ENCODE measurements at regions not wholly inside any gene's neighbourhood (a gene's known extent, or its start where the extent isn't known, plus 50 kb on each side); places are given as distances from the start of the nearest gene placed in this dataset.

GRCh38 chr15:45763170-45763869, 128.5 kb downstream of the SQOR start:
- TF ChIP-seq, protein P1, sequence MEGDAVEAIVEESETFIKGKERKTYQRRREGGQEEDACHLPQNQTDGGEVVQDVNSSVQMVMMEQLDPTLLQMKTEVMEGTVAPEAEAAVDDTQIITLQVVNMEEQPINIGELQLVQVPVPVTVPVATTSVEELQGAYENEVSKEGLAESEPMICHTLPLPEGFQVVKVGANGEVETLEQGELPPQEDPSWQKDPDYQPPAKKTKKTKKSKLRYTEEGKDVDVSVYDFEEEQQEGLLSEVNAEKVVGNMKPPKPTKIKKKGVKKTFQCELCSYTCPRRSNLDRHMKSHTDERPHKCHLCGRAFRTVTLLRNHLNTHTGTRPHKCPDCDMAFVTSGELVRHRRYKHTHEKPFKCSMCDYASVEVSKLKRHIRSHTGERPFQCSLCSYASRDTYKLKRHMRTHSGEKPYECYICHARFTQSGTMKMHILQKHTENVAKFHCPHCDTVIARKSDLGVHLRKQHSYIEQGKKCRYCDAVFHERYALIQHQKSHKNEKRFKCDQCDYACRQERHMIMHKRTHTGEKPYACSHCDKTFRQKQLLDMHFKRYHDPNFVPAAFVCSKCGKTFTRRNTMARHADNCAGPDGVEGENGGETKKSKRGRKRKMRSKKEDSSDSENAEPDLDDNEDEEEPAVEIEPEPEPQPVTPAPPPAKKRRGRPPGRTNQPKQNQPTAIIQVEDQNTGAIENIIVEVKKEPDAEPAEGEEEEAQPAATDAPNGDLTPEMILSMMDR (IDR thresholded peaks at IDR 0.05; ENCODE audit: low read depth, low read length) = no peak
- no peak for DNase-seq (ENCODE audit: low read depth, low spot score)
- no peak overlapping the region for H3K4me3 ChIP-seq (ENCODE audit: low read depth, low read length)
- in situ Hi-C loops (cut with HindIII; ENCODE audit: low sequenced_read_pairs) = no loop called here

DNA sequence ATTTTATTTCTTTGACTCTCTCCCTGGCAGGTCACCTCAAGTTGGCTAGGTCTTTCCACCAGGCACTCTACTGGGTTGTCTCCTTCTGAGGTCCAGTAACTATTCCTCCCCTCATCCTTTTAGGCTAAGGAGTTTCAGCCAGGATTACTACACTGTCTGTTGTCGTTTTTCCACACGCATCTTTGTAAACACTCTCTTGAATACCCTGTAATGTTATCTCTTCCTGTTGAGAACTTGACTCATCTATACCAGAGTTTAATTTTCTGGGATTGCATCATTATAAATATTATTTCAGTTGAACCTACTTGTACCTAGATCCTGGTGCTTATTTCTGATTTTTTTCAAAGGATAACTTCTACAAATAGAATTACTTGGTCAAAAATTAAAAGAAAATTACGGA, 138.3 kb downstream of the SQOR start:
- DNase-seq (ENCODE audit: low read depth, low spot score) = no peak
- in situ Hi-C loops (cut with HindIII; ENCODE audit: low sequenced_read_pairs) = no loop called here
- TF ChIP-seq, protein P1 (IDR thresholded peaks at IDR 0.05; ENCODE audit: low read depth, low read length) = no peak
- no peak overlapping the region for H3K4me3 ChIP-seq (ENCODE audit: low read depth, low read length)

DNA sequence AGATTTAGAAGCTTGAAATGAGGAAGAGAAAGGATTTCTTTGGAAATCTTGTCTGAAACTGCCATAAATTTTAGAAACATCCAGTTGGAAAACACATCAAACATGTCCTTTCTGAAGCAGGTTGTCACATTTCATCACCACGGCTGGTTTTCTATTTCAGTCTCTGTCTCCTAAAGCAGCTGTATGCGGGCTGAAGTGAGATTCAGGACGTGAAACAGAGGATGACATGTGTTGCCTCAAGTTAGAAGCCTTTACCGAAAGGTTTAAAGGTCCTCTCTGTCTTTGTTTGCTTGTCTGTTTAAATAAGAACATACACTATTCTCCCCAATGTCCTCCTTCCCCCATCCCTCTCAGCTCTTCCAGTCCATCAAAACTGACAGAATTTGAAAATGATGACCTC, 141.9 kb downstream of the SQOR start:
- in situ Hi-C loops (cut with HindIII; ENCODE audit: low sequenced_read_pairs) = no loop called here
- H3K4me3 ChIP-seq (ENCODE audit: low read depth, low read length) = no peak overlapping the region
- TF ChIP-seq, protein P1 (IDR thresholded peaks at IDR 0.05; ENCODE audit: low read depth, low read length) = no peak
- no peak for DNase-seq (ENCODE audit: low read depth, low spot score)

- in situ Hi-C loops (cut with HindIII; ENCODE audit: low sequenced_read_pairs) = no loop called here
- no peak overlapping the region for H3K4me3 ChIP-seq (ENCODE audit: low read depth, low read length)
- no peak for DNase-seq (ENCODE audit: low read depth, low spot score)
These were observed 143.0 kb downstream of the SQOR start for GRCh38 chr15:45777781-45778180.

DNA sequence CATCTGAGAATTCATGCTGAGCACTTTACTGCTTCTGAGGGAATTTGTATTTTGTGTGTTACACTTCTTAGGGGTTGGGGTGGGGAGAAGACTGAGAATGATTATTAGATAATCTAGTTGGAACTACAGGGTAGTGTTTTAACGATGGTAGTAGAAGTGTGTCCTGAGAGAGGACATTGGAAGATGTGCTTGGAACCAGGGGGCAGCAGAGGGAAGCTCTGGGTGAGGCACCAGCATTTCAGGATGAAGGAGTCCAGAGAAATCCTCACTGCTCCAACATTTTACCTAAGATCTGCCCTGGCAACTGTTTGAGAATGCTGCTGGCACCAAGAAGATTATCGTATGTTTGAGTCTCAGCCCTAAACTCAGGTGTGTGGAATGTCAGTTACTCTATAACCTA, 145.5 kb downstream of the SQOR start:
- in situ Hi-C loops (cut with HindIII; ENCODE audit: low sequenced_read_pairs) = no loop called here
- no peak overlapping the region for H3K4me3 ChIP-seq (ENCODE audit: low read depth, low read length)
- TF ChIP-seq, protein P1 (IDR thresholded peaks at IDR 0.05; ENCODE audit: low read depth, low read length) = no peak
- DNase-seq (ENCODE audit: low read depth, low spot score) = no peak

More at GRCh38 chr15:45777781-45778180, 143.0 kb downstream of the SQOR start:
- TF ChIP-seq, protein P1 (IDR thresholded peaks at IDR 0.05; ENCODE audit: low read depth, low read length) = no peak

- no peak for DNase-seq (ENCODE audit: low read depth, low spot score)
- TF ChIP-seq, protein P1 (IDR thresholded peaks at IDR 0.05; ENCODE audit: low read depth, low read length) = no peak
- H3K4me3 ChIP-seq (ENCODE audit: low read depth, low read length) = no peak overlapping the region
- in situ Hi-C loops (cut with HindIII; ENCODE audit: low sequenced_read_pairs) = no loop called here
These were observed 149.8 kb downstream of the SQOR start for GRCh38 chr15:45784656-45785055.
